ENCODE measurements at regions not wholly inside any gene's neighbourhood (a gene's known extent, or its start where the extent isn't known, plus 50 kb on each side); places are given as distances from the start of the nearest gene placed in this dataset.

DNA sequence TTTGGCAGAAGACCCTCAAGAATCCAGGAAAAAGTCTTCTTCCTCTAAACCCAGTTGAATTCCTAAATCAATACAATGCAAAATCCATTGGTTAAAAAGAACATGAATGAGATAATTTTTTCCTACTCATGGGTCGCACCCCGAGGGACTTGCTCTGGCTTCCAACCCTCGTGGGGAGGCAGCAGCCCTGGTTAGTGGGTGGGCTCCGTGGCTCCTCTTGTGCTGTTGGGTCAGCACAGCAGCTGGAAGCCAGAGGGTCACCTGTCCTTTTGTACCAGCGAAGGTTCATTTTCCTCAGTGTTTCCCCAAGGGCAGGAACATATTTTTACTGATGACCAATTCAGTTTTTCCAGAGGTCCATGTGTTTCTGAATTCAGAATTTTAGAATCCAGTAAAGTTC, 120.6 kb upstream of the S1PR3 start:
- TF ChIP-seq SP4 (IDR thresholded peaks at IDR 0.05; ENCODE audit: low read length) (no peak), CTCF (IDR thresholded peaks at IDR 0.05; ENCODE audit: control extremely low read depth in 1 of 3, insufficient read depth in 1 of 3, low read depth in 1 of 3, low read length in 3 of 3) (no peak), SP1 (IDR thresholded peaks at IDR 0.05; ENCODE audit: low read depth, low read length) (no peak), POLR2AphosphoS5 (IDR thresholded peaks at IDR 0.05; ENCODE audit: low read depth, low read length) (no peak), POLR2A (IDR thresholded peaks at IDR 0.05; ENCODE audit: control extremely low read depth in 1 of 2, low read depth in 2 of 2, low read length in 2 of 2) (no peak), SAP30 (IDR thresholded peaks at IDR 0.05; ENCODE audit: insufficient read depth, insufficient replicate concordance, low read length) (no peak), SIN3A (conservative IDR thresholded peaks at IDR 0.05 in 1 of 2, IDR thresholded peaks at IDR 0.05 in 1 of 2; ENCODE audit: low read depth in 1 of 2, low read length in 2 of 2) (no peak), JUND (IDR thresholded peaks at IDR 0.05; ENCODE audit: low read length) (no peak)
- TF ChIP-seq, protein P1, sequence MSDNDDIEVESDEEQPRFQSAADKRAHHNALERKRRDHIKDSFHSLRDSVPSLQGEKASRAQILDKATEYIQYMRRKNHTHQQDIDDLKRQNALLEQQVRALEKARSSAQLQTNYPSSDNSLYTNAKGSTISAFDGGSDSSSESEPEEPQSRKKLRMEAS (IDR thresholded peaks at IDR 0.05) = no peak

Measured in H1 (cell line).